ENCODE measurements at regions not wholly inside any gene's neighbourhood (a gene's known extent, or its start where the extent isn't known, plus 50 kb on each side); places are given as distances from the start of the nearest gene placed in this dataset.

DNA sequence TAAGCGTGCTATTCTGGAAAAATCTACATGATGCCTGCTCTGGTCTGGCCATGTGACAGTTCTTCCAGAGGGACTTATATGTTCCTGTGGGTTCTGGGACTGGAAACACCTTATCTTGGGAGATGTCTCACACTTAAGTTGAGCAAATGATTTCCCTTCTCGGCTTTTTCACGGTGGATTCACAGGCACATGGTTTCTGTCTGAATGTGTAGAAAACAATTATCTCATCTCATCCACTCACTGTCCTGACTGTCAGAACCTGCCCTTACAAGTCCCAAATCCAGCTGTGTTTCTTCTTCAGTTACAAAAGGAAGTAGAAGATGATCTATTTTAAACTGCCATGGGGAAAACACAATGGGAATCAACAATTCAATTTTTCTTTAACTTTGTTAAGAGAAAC lies 184.0 kb downstream of the SYK start:
- no peak for TF ChIP-seq POLR2A (IDR thresholded peaks at IDR 0.05)
- TF ChIP-seq, protein P1, sequence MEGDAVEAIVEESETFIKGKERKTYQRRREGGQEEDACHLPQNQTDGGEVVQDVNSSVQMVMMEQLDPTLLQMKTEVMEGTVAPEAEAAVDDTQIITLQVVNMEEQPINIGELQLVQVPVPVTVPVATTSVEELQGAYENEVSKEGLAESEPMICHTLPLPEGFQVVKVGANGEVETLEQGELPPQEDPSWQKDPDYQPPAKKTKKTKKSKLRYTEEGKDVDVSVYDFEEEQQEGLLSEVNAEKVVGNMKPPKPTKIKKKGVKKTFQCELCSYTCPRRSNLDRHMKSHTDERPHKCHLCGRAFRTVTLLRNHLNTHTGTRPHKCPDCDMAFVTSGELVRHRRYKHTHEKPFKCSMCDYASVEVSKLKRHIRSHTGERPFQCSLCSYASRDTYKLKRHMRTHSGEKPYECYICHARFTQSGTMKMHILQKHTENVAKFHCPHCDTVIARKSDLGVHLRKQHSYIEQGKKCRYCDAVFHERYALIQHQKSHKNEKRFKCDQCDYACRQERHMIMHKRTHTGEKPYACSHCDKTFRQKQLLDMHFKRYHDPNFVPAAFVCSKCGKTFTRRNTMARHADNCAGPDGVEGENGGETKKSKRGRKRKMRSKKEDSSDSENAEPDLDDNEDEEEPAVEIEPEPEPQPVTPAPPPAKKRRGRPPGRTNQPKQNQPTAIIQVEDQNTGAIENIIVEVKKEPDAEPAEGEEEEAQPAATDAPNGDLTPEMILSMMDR (IDR thresholded peaks at IDR 0.05): no peak
- H3K9me3 ChIP-seq: no peaks in the 10 kb centered on the region
- no peak overlapping the region for H3K4me3 ChIP-seq (replicated peaks in 1 of 3)
- intact Hi-C loops (cut with DNase I): no loop called here
- no peak overlapping the region for H3K27ac ChIP-seq
- no peaks in the 10 kb centered on the region for H3K4me1 ChIP-seq
- WGBS, 2 donors: 79 to 85% methylated on average over 3 of the region's 3 CpGs
- H3K36me3 ChIP-seq: no peaks in the 10 kb centered on the region
- no peaks in the 10 kb centered on the region for H3K27me3 ChIP-seq
- DNase-seq: no peak

DNA sequence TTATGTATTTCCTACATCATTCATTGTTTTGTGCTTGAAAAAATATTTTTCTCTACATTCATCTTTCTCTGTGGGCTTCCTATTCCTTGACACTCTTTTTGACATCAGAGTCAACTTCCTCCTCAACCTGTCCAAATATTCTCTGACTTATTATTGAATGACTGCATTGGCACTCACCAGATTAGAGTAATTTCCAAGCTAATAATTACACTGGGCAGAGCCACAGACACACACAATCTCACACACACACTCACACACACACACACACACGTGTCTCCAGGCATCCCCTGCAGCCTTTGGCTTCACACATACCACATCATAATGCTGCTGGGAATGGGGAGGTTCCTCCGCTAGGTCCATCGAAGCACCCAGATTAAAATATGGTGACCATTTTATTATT lies 184.5 kb downstream of the SYK start:
- intact Hi-C loops (cut with DNase I): no loop called here
- 86 to 90% methylated on average over 3 of the region's 3 CpGs for WGBS, 2 donors
- H3K27me3 ChIP-seq: no peaks in the 10 kb centered on the region
- no peak overlapping the region for H3K27ac ChIP-seq
- no peak for TF ChIP-seq POLR2A (IDR thresholded peaks at IDR 0.05)
- TF ChIP-seq, protein P1 (IDR thresholded peaks at IDR 0.05): no peak
- DNase-seq: no peak
- no peak overlapping the region for H3K4me3 ChIP-seq (replicated peaks in 1 of 3)
- H3K4me1 ChIP-seq: no peaks in the 10 kb centered on the region
- no peaks in the 10 kb centered on the region for H3K9me3 ChIP-seq
- H3K36me3 ChIP-seq: no peaks in the 10 kb centered on the region

DNA sequence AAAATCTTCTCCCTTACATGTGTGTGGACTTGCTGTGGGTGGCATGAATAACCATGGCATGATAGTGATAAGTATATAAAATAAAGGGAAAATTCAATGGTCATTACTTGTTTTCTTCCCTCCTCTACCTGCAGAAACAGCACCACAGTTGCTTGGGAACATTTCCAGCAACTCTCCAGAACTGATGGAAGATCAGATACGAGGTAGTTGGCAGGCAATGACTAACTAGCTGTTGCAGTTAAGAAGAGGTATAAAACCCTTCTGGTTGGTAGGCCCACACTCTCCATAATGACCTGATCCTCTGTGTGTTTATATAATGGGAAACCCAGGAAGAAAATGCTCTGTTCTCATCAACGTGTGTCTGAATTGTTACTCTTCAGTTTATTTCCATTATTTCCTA lies 185.9 kb downstream of the SYK start:
- no peaks in the 10 kb centered on the region for H3K27me3 ChIP-seq
- no peaks in the 10 kb centered on the region for H3K4me1 ChIP-seq
- DNase-seq: peak; percentile 20 to 29
- no peak overlapping the region for H3K4me3 ChIP-seq (replicated peaks in 1 of 3)
- no peak for TF ChIP-seq POLR2A (IDR thresholded peaks at IDR 0.05)
- TF ChIP-seq, protein P1 (IDR thresholded peaks at IDR 0.05): no peak
- H3K9me3 ChIP-seq: no peaks in the 10 kb centered on the region
- H3K36me3 ChIP-seq: no peaks in the 10 kb centered on the region
- no peak overlapping the region for H3K27ac ChIP-seq
- intact Hi-C loops (cut with DNase I): no loop called here
- WGBS, 2 donors: 29 to 69% methylated on average over 2 of the region's 2 CpGs

DNA sequence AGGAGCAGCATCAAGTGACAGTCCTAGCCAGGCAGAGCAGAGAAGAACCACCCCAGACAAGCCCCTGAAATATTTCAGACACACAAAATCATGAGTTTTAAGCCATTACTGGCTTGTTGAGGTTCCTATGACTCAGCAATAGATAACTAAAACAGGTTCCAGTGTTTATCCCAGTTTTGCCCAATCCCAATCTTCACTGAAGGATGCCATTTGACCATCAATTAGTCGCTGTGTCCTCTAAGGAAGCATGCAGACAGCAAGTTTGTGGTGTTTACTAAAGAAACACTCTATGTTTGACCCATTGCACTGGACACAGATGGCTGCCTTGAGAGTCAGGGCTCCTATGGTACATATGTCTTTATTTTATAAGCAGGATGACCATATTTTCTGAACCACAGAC lies 186.7 kb downstream of the SYK start:
- Histone ChIP-seq H3K4me3 (replicated peaks in 1 of 3) (no peak overlapping the region), H3K27ac (no peak overlapping the region), H3K27me3 (no peaks in the 10 kb centered on the region), H3K4me1 (no peaks in the 10 kb centered on the region), H3K36me3 (no peaks in the 10 kb centered on the region), H3K9me3 (no peaks in the 10 kb centered on the region)
- 88 to 100% methylated on average over 1 of the region's 1 CpG for WGBS, 2 donors
- TF ChIP-seq POLR2A (IDR thresholded peaks at IDR 0.05): no peak
- TF ChIP-seq, protein P1 (IDR thresholded peaks at IDR 0.05): no peak
- no peak for DNase-seq
- intact Hi-C loops (cut with DNase I): no loop called here

DNA sequence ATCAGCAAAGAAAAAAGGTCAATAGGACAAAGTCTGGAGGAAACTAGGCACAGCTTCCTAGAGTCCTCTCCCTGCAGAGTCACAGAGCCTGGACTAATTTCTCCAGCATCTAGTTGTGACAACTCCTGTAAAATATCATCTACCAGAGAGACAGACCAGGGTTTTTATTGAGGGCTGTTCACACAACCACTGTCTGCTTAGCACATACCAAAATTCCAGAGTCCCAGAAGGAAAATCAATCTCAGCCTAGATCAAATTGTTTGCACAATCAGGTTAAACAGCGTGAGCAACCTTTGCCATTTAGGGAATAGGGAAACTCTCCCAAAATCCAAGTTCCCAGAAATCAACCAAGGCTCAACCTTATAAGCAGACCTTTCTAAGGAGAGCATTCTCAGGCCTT lies 190.3 kb downstream of the SYK start:
- no peak for TF ChIP-seq POLR2A (IDR thresholded peaks at IDR 0.05)
- TF ChIP-seq, protein P1 (IDR thresholded peaks at IDR 0.05): no peak
- WGBS, 2 donors: 65 to 95% methylated on average over 1 of the region's 1 CpG
- Histone ChIP-seq H3K27me3 (no peaks in the 10 kb centered on the region), H3K36me3 (no peaks in the 10 kb centered on the region), H3K27ac (no peak overlapping the region), H3K4me3 (replicated peaks in 1 of 3) (no peak overlapping the region), H3K9me3 (no peaks in the 10 kb centered on the region), H3K4me1 (no peaks in the 10 kb centered on the region)
- DNase-seq: no peak
- intact Hi-C loops (cut with DNase I): no loop called here
